RWPE1 (cell line): ENCODE measurements at regions not wholly inside any gene's neighbourhood (a gene's known extent, or its start where the extent isn't known, plus 50 kb on each side); places are given as distances from the start of the nearest gene placed in this dataset.
"Not testable (repeated sequence)": the region's sequence is repeated elsewhere in the genome, so short reads cannot be mapped to it uniquely, and the experiment has no call there.

Experiments used
- CTCF ChIA-PET: fragments of 350-600 bp; sonication (Branson Sonifier 250); formaldehyde crosslinking; extraction: SDS; loops from one replicate; lab custom pipeline; 2021; lab: Yijun Ruan, JAX
- POLR2A ChIA-PET: fragments of 400-600 bp; formaldehyde crosslinking; extraction: SDS; loops from one replicate; lab custom pipeline; 2020; ENCODE audit warnings: antibody characterized with exemption; ENCODE audit not compliant: low non-redundant PET; lab: Yijun Ruan, JAX
- DNase-seq: peaks from one replicate; pipeline ENCODE4 v3.0.0; 2012; ENCODE audit warnings: low spot score
- H3K27ac ChIP-seq: fragments of 450-650 bp; 2 replicates; pipeline ENCODE4 v1.5.1; 2017
- CTCF ChIP-seq: fragments of 450-650 bp; conservative IDR thresholded peaks from 2 replicates; pipeline ENCODE4 v1.5.1; 2017; ENCODE audit warnings: low read depth, mild to moderate bottlenecking

- ChIA-PET POLR2A (no interaction called here), CTCF (interaction anchor here (0.7 kb wide), 1 partner anchor 847 kb away, joined by 4 read pairs; no protein-coding TSS in a partner anchor)
- no peak for TF ChIP-seq CTCF
- H3K27ac ChIP-seq = no peak overlapping the region
- DNase-seq = no peak
Observed at GRCh38 chr1:57532299-57532698, 108.4 kb upstream of the DAB1 start.

GRCh38 chr1:57530911-57531260 lies 107.0 kb upstream of the DAB1 start:
- DNase-seq, POLR2A ChIA-PET, H3K27ac ChIP-seq, CTCF ChIA-PET: not testable (repeated sequence)

GRCh38 chr1:57530206-57530910 lies 106.5 kb upstream of the DAB1 start:
- no peak for TF ChIP-seq CTCF
- DNase-seq = no peak
- ChIA-PET POLR2A (no interaction called here), CTCF (no interaction called here)
- H3K27ac ChIP-seq = no peak overlapping the region

GRCh38 chr1:57522575-57522974 lies 98.7 kb upstream of the DAB1 start:
- no peak for TF ChIP-seq CTCF
- H3K27ac ChIP-seq = no peak overlapping the region
- ChIA-PET POLR2A (no interaction called here), CTCF (no interaction called here)
- DNase-seq = no peak

GRCh38 chr1:57520743-57521515 lies 97.1 kb upstream of the DAB1 start:
- no peak for TF ChIP-seq CTCF
- ChIA-PET CTCF (no interaction called here), POLR2A (no interaction called here)
- DNase-seq = no peak
- H3K27ac ChIP-seq = no peak overlapping the region

GRCh38 chr1:57518496-57518895 lies 94.6 kb upstream of the DAB1 start:
- CTCF ChIA-PET = no interaction called here
- H3K27ac ChIP-seq = no peak overlapping the region
- POLR2A ChIA-PET = no interaction called here

More at GRCh38 chr1:57518496-57518895, 94.6 kb upstream of the DAB1 start:
- DNase-seq = no peak
- TF ChIP-seq CTCF = no peak
